NCI-H345 (cell line): ENCODE measurements at regions not wholly inside any gene's neighbourhood (a gene's known extent, or its start where the extent isn't known, plus 50 kb on each side); places are given as distances from the start of the nearest gene placed in this dataset.

Experiments
- DNase-seq: peaks from one replicate; lab custom pipeline; 2025; lab: John Stamatoyannopoulos, UW

DNA sequence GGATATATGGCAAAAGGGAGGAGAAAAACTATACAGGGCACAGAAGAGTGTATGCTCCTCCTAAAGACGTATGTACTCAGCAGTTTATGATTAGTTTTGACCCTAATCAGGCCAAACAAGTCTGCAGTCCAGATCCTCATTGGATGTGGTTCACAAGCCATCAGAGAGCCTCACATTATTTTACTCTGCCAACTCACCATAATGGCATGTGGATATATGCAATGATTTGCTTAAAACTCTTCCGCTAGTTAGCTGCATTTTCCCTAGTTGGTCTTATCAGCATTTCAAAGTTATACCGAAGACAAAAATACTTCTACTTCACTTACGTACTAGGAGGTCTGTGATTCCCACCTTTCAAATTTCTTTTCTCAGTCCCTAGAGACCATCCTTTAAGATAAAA, 198.4 kb downstream of the CMPK2 start:
- DNase-seq: no peak

DNA sequence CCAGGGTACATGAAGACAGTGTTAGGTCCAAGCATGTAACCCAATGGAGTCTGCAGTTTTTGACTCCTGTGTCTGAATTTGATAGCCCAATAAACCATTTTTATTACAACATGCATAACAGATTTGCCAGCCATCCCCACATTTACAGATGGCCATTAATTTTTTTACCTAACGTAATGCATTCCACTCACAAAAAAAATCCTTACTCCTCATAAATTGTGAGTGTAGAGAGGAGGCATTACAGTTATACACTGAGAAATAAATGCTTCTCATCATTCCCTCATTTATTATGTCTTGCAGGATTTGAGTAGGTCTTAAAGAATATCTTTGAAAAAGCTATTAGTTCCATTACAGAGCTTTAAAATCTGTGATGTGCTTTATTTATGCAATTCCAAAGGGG, 193.8 kb downstream of the CMPK2 start:
- no peak for DNase-seq

DNA sequence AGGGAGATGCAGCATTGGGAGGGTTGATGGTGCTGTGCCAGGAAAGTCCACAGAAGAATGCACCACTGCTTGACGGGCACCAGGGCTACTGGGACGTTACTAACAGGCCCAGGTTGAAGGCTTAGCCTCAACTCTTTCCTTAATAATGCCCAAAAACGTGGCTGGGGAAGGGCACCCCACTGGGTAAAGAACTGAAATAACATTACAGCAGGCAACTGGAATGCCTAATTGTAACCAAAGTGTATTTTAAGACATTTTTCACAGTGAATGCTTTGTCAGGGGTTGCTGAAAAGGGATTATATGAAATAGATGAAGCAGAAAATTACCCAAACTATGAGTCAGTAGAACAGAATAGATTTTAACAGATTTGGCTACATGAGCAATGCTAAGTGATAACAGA, 191.3 kb downstream of the CMPK2 start:
- DNase-seq: no peak

DNA sequence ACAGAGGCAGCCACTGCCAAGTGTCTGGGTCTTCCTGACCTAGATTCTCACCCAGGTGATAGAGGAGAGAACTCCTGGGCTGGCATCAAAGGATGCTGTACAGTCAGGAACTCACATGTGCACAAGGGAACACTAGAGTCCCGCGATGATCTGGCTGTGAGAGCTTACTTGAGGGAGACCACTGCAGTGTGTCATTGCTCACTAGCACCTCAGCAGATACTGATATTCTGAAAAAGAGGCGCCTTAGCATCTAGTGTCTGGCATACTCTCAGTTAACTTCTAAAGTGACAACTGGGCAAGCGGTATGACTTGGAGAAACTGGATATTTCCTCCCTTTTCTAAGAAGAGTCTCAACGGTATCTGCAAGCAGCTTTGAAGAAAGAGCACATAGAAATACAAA, 189.9 kb downstream of the CMPK2 start:
- no peak for DNase-seq

DNA sequence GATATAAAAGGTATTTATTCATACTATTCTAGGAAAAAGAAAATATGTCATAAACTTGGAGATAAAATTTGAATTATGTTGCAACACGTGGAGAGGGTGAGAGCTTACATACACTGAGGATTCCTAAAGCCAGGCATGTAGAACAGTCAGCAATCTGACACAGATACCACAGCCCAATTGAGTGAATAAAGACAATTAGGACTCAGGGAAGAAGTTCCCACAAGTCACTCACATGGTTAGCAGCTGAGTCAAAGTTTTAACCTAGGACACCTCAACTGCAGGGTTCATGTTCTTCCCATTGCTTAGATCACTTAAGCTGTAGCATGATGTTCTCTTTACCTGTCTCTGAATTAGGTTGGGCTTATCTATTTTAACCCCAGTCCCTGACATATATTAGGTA, 189.5 kb downstream of the CMPK2 start:
- DNase-seq: no peak

DNA sequence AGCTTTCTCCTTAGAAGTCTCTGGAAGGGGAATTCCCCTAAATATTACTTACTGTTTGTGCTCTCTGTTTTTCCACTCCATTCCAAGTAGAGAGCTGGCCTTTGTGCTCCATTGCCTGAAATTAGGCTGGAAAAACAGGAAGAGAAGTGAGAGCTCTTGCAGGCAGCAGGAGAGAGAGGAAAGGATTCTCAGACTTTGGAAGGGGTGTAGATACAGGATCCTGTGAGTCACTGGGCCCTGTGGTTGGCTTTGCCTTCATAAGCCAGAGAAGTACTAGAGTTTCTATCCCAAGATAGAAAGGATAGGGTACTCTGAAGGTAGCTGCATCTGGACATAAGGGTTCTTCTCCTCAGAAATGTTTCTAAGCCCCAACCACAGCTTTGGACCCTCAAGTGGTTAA, 188.9 kb downstream of the CMPK2 start:
- DNase-seq: no peak

DNA sequence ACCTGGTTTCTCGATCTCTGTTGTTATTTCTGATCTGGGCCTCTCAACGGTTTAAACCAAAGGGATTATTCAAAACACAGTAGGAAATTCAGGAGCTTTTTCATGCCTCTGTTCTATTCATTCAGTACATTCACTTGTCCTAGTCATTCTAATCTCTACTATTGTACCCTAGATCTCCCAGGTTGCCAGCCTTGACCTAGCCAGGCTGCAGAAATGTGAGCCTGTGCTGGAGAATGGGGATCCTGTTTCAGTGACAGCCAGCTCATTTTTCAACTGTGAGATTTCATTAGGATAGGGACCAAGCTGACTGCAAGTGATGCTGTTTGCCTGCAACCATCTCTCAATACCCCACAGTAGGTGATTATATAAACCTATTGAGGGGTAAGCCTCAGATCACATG, 186.2 kb downstream of the CMPK2 start:
- DNase-seq: no peak

DNA sequence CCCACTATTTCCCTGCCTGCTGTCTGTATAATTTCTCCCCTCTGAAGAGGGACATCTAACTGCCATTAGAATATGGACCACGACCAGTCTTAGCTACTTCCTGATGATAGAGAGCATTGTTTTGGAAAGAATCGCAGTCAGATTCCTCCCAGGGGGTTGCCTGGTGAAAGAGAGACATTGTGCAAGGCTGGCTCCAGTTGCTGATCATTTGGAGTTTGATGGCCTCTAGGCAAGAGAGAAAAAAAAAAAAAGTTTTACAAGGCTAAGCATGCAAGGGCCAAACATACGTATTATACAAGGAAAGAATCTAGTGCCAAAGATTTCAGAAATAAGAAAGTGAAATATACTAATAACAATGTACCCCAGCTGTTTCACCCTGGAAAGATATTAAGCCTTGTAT, 182.2 kb downstream of the CMPK2 start:
- no peak for DNase-seq

DNA sequence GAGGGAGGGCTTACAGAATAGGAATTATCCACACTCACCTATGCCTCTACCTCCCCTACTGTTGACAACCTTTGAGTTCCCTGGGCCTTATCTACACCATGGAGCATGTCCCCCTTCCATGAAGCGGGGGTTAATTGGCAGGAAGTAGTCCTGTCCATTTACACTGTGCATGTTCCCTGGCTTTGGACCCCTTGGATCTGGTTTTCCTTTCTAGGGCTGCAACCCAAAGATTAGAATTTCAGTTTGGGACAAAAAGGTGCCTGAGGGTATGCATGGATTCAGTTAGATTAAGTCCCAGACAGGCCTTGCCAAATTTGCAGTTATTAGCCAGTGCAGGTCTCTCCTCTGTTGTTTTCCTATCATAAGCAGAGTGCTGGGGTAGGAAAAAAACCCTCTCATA, 180.3 kb downstream of the CMPK2 start:
- no peak for DNase-seq

DNA sequence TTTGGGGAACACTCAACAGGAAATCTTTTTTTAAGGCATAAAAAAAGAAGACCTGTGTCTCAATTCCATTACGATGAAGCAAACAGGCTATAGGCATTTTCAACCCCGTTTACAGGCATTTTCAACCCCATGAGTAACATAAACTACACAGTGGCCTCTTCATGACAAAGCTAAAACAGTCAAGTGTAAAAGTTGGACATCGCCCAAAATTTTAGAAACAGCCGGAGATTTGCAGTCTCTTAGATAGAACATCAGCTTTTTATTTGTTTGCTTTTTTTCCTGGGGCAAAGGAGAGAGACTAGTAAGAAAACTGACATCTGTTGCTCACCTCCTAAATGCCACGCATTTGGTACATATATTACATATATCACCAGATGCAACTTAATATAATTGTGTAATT, 173.7 kb downstream of the CMPK2 start:
- peak; percentile 47 for DNase-seq

DNA sequence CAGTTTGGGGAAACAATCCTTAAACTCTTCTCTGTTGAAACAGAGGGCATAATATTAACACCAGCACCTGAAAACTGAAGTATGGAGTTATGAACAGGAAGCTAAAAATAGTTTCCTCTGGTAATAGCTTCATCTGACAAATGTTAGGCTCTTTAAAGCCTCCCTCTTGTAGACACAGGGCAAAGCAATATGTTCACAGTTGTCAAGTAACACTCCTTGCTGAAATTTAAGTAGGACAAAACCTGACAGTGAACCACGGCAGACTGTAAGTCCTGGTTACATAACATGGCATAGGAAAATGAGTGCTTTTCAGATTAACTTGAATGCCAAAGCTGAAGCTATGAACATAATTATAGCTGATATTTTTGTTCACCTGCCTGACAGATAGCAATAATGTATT, 172.9 kb downstream of the CMPK2 start:
- DNase-seq: no peak

DNA sequence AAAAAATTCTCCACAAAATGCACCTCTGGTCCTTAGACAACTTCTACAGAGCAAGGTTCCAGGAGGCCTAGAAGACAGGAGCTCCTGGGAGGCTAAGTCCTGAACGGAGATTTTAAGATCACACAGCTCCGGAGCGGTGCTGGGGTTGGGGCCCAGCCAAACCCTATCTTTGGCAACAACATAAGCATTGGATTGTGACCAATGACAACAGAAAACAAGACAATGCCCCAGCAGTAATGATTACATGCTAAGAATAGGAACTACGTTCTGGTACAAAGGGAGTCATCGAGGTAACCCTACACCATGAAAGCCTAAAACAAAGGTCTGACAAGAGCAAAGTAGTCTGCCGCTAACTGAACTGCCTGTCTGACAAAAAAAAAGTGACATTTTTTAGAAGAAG, 171.2 kb downstream of the CMPK2 start:
- peak; percentile 77 for DNase-seq

DNA sequence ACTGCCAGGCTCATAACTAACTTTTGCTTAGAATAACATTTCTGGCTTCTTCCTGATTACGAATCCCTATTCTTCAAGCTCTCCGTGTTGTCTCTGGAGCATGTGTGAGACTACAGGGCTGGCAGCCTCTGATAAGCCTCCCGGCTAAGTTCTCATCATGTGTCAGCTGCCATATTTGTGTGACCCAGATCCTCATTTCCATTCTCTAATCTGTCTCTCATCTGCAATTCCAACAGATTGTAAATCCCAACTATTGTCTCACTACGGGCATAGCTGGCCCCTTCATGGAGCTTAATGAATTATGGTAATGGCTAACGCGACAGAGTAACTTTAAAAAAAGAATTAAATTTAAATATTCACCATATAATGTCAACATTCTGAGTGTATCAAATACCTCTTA, 165.4 kb downstream of the CMPK2 start:
- DNase-seq: no peak

DNA sequence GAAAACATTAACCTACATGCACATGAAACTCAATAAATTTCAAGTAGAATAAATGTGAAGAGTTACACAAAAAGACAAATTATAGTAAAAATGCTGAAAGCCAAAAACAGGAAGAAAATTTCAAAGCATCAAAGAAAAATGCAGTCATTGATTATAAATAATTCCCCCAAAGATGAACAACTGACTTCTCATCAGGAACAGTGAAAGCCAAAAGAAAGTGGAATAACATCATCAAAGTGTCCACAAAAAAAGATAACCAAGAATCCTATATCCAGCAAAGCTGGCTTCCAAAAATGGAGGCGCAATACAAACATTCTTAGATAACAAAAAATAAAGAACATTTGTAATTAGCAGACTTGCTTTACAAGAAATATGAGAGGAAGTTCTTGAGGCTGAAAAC, 161.6 kb downstream of the CMPK2 start:
- no peak for DNase-seq

DNA sequence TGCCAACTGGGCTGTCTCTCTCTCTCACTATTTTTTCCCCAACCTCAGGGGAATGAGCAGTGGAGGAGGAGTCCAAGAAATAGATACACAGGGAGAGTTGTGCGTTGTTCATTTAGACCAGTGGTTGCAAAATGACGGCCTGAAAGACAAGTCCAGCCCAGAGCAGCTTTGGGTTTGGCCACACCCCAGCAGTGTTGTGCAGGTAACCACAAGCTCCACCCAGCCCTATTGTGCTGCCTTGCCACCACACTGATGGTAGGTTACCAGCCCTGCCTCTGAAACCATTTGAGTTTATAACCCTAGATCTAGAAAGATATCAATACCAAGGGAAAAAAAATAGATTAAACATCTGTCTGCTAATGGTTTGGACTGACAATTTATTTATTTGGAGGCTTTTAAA, 144.3 kb downstream of the CMPK2 start:
- DNase-seq: no peak

DNA sequence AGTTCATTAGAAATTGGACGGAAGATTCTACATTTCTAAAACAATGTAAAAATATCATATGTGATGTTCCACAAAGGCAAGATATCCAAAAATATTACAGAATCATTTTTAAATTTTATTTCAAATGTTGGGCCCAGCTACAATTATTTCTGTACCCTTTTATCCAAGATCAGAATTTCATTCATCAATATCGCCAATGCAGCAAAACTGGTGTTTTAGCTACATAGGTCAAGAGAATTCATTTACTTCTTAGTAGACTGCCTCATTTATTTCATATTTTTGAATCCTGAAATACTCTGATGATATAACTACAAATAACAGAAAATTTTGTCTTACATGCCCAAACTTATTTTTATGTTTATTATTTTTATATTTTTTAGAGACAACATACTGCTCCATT, 143.1 kb downstream of the CMPK2 start:
- DNase-seq: no peak

DNA sequence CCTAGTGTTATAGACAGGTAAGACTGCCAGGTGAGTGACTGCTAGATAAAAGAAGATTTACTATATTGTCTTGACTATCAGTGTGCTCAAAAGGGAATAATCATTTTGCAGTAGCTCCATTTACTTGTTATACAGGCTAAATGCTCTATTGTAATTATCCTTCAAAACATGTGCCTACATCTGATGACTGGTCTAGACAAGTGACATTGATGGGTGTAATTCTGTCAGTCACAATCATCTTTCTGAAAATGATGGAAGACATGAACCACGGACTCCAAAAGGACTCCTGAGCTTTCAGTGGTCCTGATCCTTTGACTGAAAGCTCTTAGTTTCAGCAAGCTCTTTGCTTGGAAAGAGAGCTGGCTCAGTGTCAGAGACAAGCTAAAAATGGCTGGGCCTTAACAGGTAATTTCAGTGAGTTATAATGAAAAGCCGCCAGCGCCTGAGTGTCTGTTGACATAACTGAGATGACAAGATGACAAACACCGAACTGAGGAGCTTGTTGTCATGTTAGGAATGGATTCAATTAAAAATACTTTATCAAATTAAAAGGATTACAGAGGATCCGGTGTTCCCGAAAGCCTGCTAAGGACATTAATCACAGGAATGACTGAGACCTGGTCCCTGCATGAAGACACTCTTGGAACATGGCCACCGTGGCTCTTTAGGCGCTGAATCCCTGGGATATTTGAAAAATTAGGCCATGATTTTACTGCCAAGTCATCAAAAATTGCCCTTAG, 141.7 kb downstream of the CMPK2 start:
- peak; percentile 53 for DNase-seq

DNA sequence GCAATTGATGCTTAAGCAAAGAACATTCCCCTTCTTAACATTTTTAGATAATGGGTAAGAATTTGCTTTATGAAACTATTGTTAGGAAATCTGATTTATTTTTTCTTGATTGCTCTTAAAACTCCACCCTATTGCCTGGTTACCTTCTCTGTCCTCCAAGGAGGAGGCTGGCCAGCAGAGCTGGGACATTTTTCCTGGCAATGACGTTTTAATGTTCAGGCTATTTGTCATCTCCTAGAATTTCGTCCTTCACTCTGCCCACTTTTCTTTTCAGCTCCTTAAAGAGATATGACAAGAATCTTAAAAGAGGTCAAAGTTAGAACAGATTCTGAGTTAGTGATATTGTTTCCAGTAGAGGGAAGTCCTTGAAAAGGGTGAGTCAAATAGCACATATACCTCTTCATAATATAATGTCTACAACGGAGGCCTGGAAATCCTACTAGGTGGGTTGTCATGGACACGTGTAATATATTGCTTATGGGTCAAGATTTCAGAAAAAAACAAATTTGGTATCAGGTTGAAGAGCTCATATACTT, 141.0 kb downstream of the CMPK2 start:
- DNase-seq: no peak

DNA sequence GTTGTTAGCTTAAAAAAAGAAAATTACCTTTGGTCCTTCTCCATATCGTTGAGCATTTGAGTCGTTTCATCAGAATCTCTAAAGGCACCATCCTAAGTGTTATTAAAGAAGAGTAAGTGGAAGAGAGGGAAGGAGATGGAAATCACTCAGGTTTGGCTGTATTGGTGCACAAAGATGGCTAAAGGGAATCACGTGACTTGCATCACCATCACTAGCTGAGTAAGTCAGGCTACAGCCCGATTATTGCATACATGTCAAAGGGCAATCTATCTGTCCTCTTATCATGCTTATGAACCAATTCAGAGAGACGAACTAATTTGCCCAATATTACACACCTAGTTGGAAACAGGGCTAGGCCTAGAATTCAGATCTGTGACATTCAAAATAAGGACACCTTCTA, 137.6 kb downstream of the CMPK2 start:
- no peak for DNase-seq

DNA sequence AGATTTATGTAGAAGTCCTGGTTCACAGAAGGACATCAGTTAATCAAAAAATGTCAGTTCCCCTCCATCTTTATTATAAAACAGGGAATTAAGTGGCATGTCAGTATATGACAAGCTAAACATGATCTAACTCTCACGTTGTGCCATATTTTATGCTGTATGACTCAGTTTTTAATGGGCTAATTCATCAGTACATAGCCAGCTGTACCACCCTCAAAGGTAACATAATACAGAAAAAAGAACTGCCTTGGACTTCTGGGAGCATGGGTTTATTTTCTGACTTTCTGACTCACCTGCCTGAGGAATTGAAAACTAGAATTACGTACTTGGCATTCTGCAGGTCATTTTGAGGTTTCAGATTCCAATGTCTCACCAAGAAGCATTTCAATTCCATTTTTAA, 135.7 kb downstream of the CMPK2 start:
- no peak for DNase-seq

DNA sequence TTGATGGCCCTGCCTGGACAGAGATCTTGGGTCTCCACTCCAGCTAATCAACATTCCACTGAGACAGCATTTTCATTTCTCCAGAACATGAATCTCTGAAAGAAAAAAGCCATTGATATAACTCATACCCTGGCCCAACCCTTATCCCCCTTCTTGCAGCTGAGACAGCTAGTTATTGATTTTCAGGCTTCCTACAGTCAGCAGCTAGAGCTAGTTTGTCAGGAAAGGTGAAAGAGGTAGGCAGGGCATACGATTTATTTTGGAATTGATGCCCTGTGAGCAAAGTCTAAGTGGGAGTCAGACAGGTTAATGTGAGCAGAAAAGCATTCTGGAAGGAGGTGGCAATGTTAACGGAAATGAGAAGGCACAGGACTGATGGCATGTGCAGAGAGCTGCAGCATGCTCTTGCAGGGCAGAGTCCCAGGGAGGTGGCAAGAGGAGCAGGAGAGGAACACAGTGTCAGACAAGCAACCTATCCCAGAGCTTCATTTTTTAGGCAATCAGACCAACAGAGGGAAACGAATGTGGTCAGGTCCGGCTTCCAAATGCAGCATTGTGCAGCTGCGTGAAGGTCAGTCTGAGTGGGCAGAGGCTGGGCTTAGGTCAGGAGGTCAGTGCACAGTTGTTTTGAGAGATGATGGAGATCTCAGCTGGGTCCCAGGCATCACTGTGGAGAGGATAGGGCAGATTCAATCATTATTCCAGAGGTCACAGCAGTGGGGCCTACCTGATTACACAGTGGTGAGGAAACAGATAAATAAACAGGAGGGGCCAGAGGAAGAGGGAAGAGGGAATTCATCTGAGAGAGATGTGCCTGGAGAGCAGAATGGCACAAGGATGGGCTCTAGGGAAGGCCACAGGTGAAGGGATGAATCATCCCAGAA, 134.8 kb downstream of the CMPK2 start:
- DNase-seq: no peak

DNA sequence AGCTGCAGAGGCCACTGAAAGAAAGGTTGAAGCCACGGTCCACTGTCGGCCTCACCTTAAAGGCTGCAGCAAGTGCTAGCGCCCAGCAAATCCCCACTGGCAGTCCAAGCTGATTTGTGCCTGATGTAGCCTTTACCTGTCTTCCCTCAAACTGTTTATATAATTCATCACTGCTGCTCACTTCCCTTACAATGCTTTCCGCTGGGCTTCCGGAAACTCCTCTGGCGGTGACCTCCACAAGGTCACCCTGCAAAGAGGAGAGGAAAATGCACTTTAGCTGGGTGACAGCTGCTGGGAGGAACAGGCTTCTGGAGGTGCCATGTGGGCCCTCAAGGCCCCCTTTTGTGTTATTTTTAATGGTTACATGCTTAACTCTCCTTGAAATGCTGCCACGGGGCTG, 126.2 kb downstream of the CMPK2 start:
- DNase-seq: no peak

DNA sequence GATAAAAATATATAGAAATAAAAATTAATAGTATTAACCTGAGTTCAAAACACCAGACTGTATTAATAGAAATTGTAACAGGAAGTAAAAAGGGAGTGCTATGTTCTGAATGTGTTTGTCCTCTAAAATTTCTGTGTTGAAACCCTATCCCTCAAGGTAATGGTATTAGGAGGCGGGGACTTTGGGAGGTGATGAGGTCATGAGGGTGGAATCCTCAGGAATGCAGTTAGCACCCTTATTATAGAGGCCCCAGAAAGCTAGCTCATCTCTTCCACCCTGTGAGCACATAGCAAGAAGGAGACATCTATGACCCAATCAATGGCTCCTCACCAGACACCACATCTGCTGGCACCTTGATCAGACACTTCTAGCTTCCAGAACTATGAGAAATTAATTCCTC, 124.5 kb downstream of the CMPK2 start:
- no peak for DNase-seq
